Astrocyte (in vitro differentiated cells and primary cell): ENCODE measurements at regions not wholly inside any gene's neighbourhood (a gene's known extent, or its start where the extent isn't known, plus 50 kb on each side); places are given as distances from the start of the nearest gene placed in this dataset.

Source experiments
- DNase-seq: peaks from one replicate; pipeline ENCODE4 v3.0.0-alpha.2; 2010; ENCODE audit warnings: low read depth
- FAIRE-seq: peaks from 2 replicates; lab custom pipeline; 2011; peaks lifted over from hg19 to GRCh38; lab: Jason Lieb, UNC
- H2AFZ ChIP-seq: 2 replicates; pipeline ENCODE4 v1.6.0; 2012; ENCODE audit warnings: low read depth, low read length, inconsistent platforms
- H3K27ac ChIP-seq: 2 replicates; pipeline ENCODE4 v1.5.1; 2011; ENCODE audit warnings: low read depth, low read length, inconsistent platforms
- H3K27me3 ChIP-seq: 2 replicates; pipeline ENCODE4 v1.6.0; 2011; ENCODE audit warnings: low read length, inconsistent platforms; ENCODE audit not compliant: insufficient read depth
- H3K36me3 ChIP-seq: 2 replicates; pipeline ENCODE4 v1.5.1; 2011; ENCODE audit warnings: low read length, inconsistent platforms; ENCODE audit not compliant: insufficient read depth
- H3K4me1 ChIP-seq: 2 replicates; pipeline ENCODE4 v1.5.1; 2011; ENCODE audit warnings: low read length, inconsistent platforms; ENCODE audit not compliant: insufficient read depth
- H3K4me2 ChIP-seq: 2 replicates; pipeline ENCODE4 v1.6.0; 2012; ENCODE audit warnings: low read length, inconsistent platforms
- H3K4me3 ChIP-seq: 2 replicates; pipeline ENCODE4 v1.5.1; 2011; ENCODE audit warnings: low read depth, mild to moderate bottlenecking, low read length, inconsistent platforms; ENCODE audit not compliant: insufficient read depth
- H3K79me2 ChIP-seq: 2 replicates; pipeline ENCODE4 v1.6.0; 2012; ENCODE audit warnings: mild to moderate bottlenecking, low read length, inconsistent platforms; ENCODE audit not compliant: insufficient read depth
- H3K9ac ChIP-seq: 2 replicates; pipeline ENCODE4 v1.6.0; 2012; ENCODE audit warnings: mild to moderate bottlenecking, low read length, inconsistent platforms
- H3K9me3 ChIP-seq: 2 replicates; pipeline ENCODE4 v1.5.1; 2012; ENCODE audit warnings: low read depth, mild to moderate bottlenecking, low read length, inconsistent platforms; ENCODE audit not compliant: insufficient read depth
- H4K20me1 ChIP-seq: 2 replicates; pipeline ENCODE4 v1.6.0; 2012; ENCODE audit warnings: low read length, inconsistent platforms; ENCODE audit not compliant: insufficient read depth
- H3K27ac Mint-ChIP-seq: one replicate; pipeline ENCODE4 v1.8.0; 2021; ENCODE audit warnings: mild to moderate bottlenecking, mixed read lengths; ENCODE audit not compliant: unreplicated experiment
- H3K27me3 Mint-ChIP-seq: one replicate; pipeline ENCODE4 v1.8.0; 2021; ENCODE audit warnings: low read depth, mixed read lengths; ENCODE audit not compliant: unreplicated experiment
- H3K36me3 Mint-ChIP-seq: one replicate; pipeline ENCODE4 v1.8.0; 2021; ENCODE audit warnings: low read depth, mixed read lengths; ENCODE audit not compliant: unreplicated experiment
- H3K4me1 Mint-ChIP-seq: one replicate; pipeline ENCODE4 v1.8.0; 2021; ENCODE audit warnings: low read depth, mixed read lengths; ENCODE audit not compliant: unreplicated experiment
- H3K4me3 Mint-ChIP-seq: one replicate; pipeline ENCODE4 v1.8.0; 2021; ENCODE audit warnings: mild to moderate bottlenecking, moderate library complexity, mixed read lengths; ENCODE audit not compliant: unreplicated experiment
- H3K9me3 Mint-ChIP-seq: one replicate; pipeline ENCODE4 v1.8.0; 2021; ENCODE audit warnings: mild to moderate bottlenecking, mixed read lengths; ENCODE audit not compliant: unreplicated experiment
- CTCF ChIP-seq: IDR thresholded peaks from 2 replicates; pipeline ENCODE4 v1.5.1; 2011; ENCODE audit warnings: low read depth, mild to moderate bottlenecking, inconsistent platforms, low read length, moderate library complexity; ENCODE audit not compliant: insufficient read depth
- EZH2 ChIP-seq: IDR thresholded peaks from 2 replicates; pipeline ENCODE4 v1.6.1; 2012; ENCODE audit warnings: mild to moderate bottlenecking, low read length, inconsistent platforms; ENCODE audit not compliant: insufficient read depth

- no peak overlapping the region for H3K27ac ChIP-seq
- H3K27me3 ChIP-seq: no peaks in the 10 kb centered on the region
- no peak for FAIRE-seq
- no peak overlapping the region for H2AFZ ChIP-seq
- no peaks in the 10 kb centered on the region for H3K36me3 ChIP-seq
- DNase-seq: peak; percentile 83
- H3K9me3 ChIP-seq: no peaks in the 10 kb centered on the region
- peaks cover 3% of the 10 kb centered on the region for H3K4me1 ChIP-seq
- Mint-ChIP-seq H3K27ac (peak overlapping the region; percentile 20), H3K27me3 (no peaks in the 10 kb centered on the region), H3K36me3 (no peaks in the 10 kb centered on the region), H3K4me3 (no peak overlapping the region), H3K9me3 (peaks cover 2% of the 10 kb centered on the region), H3K4me1 (peaks cover 11% of the 10 kb centered on the region)
- no peaks in the 10 kb centered on the region for H3K79me2 ChIP-seq
- H3K4me3 ChIP-seq: no peak overlapping the region
- H4K20me1 ChIP-seq: no peaks in the 10 kb centered on the region
- TF ChIP-seq CTCF: no peak
- no peak for TF ChIP-seq EZH2
- H3K4me2 ChIP-seq: peak overlapping the region; percentile 52
- H3K9ac ChIP-seq: no peak overlapping the region
These were observed 115.0 kb downstream of the NR1D2 start for GRCh38 chr3:24060055-24060454.

GRCh38 chr3:24062916-24063315, 117.8 kb downstream of the NR1D2 start:
- H2AFZ ChIP-seq: no peak overlapping the region
- H4K20me1 ChIP-seq: no peaks in the 10 kb centered on the region
- Mint-ChIP-seq H3K27ac (no peak overlapping the region), H3K9me3 (peaks cover 3% of the 10 kb centered on the region), H3K4me1 (peaks cover 11% of the 10 kb centered on the region), H3K4me3 (no peak overlapping the region), H3K36me3 (no peaks in the 10 kb centered on the region), H3K27me3 (no peaks in the 10 kb centered on the region)
- no peak overlapping the region for H3K4me2 ChIP-seq
- H3K9me3 ChIP-seq: no peaks in the 10 kb centered on the region
- no peak overlapping the region for H3K4me3 ChIP-seq
- H3K4me1 ChIP-seq: peaks cover 3% of the 10 kb centered on the region
- H3K36me3 ChIP-seq: no peaks in the 10 kb centered on the region
- no peak overlapping the region for H3K27ac ChIP-seq
- TF ChIP-seq CTCF (no peak), EZH2 (no peak)
- H3K27me3 ChIP-seq: no peaks in the 10 kb centered on the region
- no peak for FAIRE-seq
- H3K9ac ChIP-seq: no peak overlapping the region
- DNase-seq: no peak
- H3K79me2 ChIP-seq: no peaks in the 10 kb centered on the region
